HUES48 (cell line): ENCODE measurements at regions not wholly inside any gene's neighbourhood (a gene's known extent, or its start where the extent isn't known, plus 50 kb on each side); places are given as distances from the start of the nearest gene placed in this dataset.

Experiments
- H3K27ac ChIP-seq: one replicate; pipeline ENCODE4 v1.7.0; 2013; ENCODE audit warnings: low read depth, low read length, inconsistent platforms
- H3K27me3 ChIP-seq: 2 replicates; pipeline ENCODE4 v1.6.1; 2013; ENCODE audit warnings: mild to moderate bottlenecking, low read length; ENCODE audit not compliant: control insufficient read depth, insufficient read depth
- H3K36me3 ChIP-seq: 2 replicates; pipeline ENCODE4 v1.6.1; 2013; ENCODE audit warnings: low read length; ENCODE audit not compliant: control insufficient read depth, insufficient read depth
- H3K4me1 ChIP-seq: 2 replicates; pipeline ENCODE4 v1.6.1; 2013; ENCODE audit warnings: mild to moderate bottlenecking, low read length; ENCODE audit not compliant: control insufficient read depth, insufficient read depth
- H3K4me3 ChIP-seq: 2 replicates; pipeline ENCODE4 v1.5.1; 2013; ENCODE audit warnings: mild to moderate bottlenecking, low read depth, low read length
- H3K9ac ChIP-seq: 2 replicates; pipeline ENCODE4 v1.6.1; 2013; ENCODE audit warnings: mild to moderate bottlenecking, low read depth, low read length, moderate library complexity
- H3K9me3 ChIP-seq: 2 replicates; pipeline ENCODE4 v1.6.1; 2013; ENCODE audit warnings: low read length; ENCODE audit not compliant: control insufficient read depth, insufficient read depth

DNA sequence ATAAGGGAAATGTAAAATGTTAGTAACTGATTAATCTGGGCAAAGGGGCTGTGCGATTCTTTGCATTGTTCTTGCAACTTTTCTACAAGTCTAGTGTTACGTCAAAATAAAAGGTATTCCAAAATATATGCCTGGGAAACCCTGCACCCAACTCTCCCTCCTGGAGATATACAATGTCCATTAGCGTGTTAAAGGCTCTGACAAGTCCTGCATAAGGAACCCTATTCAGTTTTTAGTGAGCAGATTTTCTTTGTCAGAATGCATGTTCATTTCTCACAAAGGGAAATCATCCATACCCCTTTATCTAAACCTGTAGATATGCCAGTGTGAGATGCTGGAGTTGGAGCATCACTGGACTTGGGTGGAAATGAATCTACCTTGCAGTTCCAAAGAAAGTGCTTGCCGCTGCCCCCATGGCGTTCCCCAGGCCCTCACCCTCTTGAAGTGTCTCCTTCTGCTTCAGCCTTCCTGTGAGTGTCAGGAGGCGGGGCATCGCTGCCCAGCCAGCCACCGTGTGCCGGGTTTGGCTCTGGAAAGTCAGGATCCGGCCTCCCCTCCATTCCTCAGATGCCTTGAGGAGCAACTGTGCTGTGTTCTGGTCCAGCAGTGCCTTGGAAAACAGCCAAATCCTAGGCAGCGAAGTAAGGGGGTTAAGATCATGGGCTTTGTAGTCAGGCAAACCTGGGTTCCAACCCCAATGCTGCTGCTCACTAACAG, 85.5 kb downstream of the RMI2 start:
- no peak overlapping the region for H3K27ac ChIP-seq
- H3K9ac ChIP-seq, result no peak overlapping the region
- H3K9me3 ChIP-seq, result no peaks in the 10 kb centered on the region
- peaks cover 5% of the 10 kb centered on the region; the same call in 1 of the 2 replicates for H3K4me1 ChIP-seq
- no peaks in the 10 kb centered on the region for H3K36me3 ChIP-seq
- no peaks in the 10 kb centered on the region for H3K27me3 ChIP-seq
- H3K4me3 ChIP-seq, result no peak overlapping the region

DNA sequence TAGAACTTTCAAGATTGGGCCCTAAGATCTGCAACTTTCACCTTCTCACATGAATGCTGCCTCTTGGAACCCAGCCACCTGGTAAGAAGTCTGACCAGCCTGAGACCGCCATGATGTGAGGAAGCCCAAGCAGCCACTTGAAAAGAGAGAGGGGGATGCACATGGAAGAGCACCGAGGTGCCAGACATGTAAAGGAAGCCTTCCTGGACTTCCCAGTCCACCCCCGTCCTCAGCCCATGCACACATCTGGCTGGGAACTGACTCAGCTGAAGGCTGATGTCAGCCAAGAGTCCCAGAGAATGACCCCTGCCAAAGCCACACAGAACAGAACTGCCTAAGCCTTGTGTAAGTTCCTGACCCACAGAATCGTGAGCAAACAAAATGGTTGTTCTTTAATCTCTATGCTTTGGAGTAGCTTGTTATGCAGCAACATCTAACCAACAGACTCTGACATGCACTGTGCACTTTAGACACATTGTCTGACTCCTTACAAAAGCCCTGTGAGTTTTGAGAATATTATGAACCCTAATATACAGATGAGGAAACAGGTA, 86.7 kb downstream of the RMI2 start:
- Histone ChIP-seq H3K27me3 (no peaks in the 10 kb centered on the region), H3K4me1 (peaks cover 5% of the 10 kb centered on the region; the same call in 1 of the 2 replicates), H3K9me3 (no peaks in the 10 kb centered on the region), H3K4me3 (no peak overlapping the region), H3K9ac (no peak overlapping the region), H3K36me3 (no peaks in the 10 kb centered on the region), H3K27ac (no peak overlapping the region)

DNA sequence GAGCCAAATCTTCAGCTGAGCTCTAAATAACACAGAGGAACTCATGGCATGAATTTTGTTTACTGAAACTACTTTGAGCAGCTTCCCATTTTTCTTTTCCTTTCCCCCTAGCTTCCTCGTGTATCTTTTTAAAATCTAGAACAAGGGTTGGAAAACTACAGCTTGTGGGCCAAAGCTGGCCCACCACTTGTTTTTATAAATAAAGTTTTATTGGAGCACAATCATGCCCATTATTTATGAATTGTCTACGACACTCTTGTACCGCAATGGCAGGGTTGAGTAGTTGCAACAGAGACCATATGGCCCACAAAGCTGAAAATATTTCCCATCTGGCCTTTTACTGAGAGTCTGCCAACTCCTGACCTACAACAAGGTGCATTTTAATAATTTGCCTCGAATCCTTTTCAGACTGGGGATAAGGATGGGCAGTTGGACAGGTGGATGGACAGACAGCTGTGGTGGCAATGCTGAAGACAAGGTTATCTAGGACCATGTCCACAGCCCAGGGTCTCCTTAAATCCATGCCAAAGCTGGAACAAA, 87.7 kb downstream of the RMI2 start:
- H3K9me3 ChIP-seq, result no peaks in the 10 kb centered on the region
- no peak overlapping the region for H3K9ac ChIP-seq
- no peak overlapping the region for H3K4me3 ChIP-seq
- H3K4me1 ChIP-seq, result peaks cover 1% of the 10 kb centered on the region; the same call in 1 of the 2 replicates
- no peak overlapping the region for H3K27ac ChIP-seq
- H3K36me3 ChIP-seq, result no peaks in the 10 kb centered on the region
- H3K27me3 ChIP-seq, result no peaks in the 10 kb centered on the region

DNA sequence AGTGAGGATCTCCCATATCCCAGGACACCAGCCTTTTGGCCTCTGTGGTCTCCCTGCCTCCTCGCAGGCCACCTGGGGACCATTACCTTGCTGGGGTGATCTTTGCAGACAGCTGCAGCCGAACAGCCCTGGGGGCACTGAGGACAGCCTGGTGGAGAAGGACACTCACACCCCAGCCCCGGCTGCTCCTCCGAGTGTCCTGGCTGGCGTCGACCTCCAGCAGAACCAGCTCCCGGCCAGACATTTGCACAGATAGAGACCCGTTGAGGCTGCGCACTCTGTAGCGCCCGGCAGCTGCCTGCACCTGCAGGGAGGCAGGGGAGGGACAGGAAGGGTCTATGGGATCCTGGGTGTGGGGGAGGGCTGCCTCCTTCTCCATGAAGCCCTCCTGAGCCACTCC, 90.3 kb downstream of the RMI2 start:
- Histone ChIP-seq H3K4me3 (no peak overlapping the region), H3K36me3 (no peaks in the 10 kb centered on the region), H3K9me3 (no peaks in the 10 kb centered on the region), H3K4me1 (no peaks in the 10 kb centered on the region), H3K27ac (no peak overlapping the region), H3K9ac (no peak overlapping the region), H3K27me3 (no peaks in the 10 kb centered on the region)

DNA sequence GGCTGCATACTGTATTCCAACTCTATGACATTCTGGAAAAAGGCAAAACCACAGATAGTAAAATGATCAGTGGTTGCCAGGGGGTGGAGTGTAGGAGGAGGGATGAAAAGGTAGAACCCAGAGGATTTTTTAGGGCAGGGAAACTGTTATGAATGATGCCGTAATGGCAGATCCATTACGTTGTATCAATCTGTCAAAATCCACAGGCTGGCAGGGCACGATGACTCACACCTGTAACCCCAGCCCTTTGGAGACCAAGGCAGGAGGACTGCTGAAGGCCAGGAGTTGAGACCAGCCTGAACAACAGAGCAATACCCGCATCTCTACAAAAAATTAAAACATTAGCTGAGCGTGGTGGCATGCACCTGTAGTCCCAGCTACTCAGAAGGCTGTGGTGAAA, 91.8 kb downstream of the RMI2 start:
- no peak overlapping the region for H3K9ac ChIP-seq
- no peak overlapping the region for H3K4me3 ChIP-seq
- H3K4me1 ChIP-seq, result no peaks in the 10 kb centered on the region
- no peaks in the 10 kb centered on the region for H3K9me3 ChIP-seq
- H3K36me3 ChIP-seq, result no peaks in the 10 kb centered on the region
- no peaks in the 10 kb centered on the region for H3K27me3 ChIP-seq
- no peak overlapping the region for H3K27ac ChIP-seq

DNA sequence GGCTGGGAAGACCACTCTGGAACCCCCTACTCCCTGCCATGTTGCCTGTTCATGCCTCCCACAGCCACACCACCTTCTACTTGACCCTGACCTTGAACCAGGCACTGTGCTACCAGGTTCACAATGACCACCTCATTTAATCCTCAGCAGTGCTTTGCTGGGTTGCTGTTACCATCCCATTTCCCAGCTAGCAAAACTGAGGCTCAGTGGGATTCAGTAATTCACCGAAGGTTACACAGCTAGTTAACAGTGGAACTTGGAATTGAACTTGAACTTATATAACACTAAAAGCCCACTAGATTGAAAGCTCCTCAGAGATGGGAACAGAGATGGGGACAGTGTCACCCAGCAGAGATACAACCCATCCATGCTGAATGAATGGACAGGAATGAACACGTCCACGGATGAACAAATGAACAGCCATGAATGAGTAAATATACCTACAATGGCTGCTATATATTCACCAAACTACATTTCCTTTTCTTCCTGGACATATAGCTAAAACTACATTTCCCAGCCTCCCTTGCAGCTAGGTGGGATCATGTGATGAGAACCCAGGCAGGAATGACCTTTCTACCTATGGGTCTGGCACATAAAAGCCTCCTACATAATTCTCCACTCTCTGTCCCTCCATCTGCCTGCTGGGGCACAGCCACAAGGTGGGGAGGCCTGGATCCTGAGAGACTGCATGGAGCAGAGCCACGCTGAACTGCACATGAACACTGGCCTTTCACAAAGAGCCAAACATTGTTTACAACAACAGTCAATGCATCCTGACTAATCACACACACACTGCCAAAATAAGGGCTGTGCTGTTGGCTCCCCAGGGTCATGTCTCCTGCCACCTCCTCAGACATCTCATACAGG, 94.8 kb downstream of the RMI2 start:
- Histone ChIP-seq H3K27ac (no peak overlapping the region), H3K9ac (no peak overlapping the region), H3K27me3 (no peaks in the 10 kb centered on the region), H3K9me3 (no peaks in the 10 kb centered on the region), H3K4me3 (no peak overlapping the region), H3K36me3 (no peaks in the 10 kb centered on the region), H3K4me1 (no peaks in the 10 kb centered on the region)

DNA sequence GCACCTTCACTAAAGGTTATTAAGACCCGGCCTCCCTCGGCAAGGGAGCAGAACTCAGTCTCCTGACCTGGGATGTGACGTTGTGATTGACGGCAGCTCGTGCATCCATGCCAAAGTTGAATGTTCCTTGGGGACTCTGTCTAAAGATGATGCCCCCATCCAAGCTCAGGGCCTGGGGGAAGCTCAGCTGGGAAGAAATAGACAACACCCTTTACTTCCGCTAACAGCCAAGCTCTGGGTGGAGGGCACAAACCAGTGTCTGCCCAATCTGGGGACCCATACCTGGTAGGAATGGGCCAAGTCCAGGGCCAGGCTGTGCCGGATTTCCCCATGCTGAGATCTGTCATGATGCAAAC, 95.4 kb downstream of the RMI2 start:
- Histone ChIP-seq H3K36me3 (no peaks in the 10 kb centered on the region), H3K27me3 (no peaks in the 10 kb centered on the region), H3K27ac (no peak overlapping the region), H3K4me1 (no peaks in the 10 kb centered on the region), H3K9me3 (no peaks in the 10 kb centered on the region), H3K9ac (no peak overlapping the region), H3K4me3 (no peak overlapping the region)

DNA sequence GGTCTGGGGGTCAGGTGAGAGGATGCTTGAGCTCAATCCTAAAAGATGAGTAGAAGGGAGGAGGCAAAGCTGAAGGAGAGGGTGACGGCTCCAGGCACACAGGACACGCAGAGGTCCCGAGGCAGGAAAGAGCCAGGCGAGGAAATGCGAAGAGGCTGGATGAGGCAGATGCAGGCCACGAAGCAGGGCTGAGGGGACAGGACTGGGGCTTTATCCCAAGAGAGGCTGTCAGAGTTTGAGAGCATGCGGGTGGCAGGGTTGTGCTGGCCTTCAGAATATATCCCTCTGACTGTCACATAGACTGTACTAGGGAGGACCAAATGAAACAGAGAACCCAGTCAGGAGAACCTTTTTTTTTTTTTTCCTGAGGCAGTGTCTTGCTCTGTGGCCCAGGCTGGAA, 100.2 kb downstream of the RMI2 start:
- Histone ChIP-seq H3K27ac (no peak overlapping the region), H3K4me3 (no peak overlapping the region), H3K9me3 (no peaks in the 10 kb centered on the region), H3K36me3 (no peaks in the 10 kb centered on the region), H3K27me3 (no peaks in the 10 kb centered on the region), H3K9ac (no peak overlapping the region), H3K4me1 (no peaks in the 10 kb centered on the region)

DNA sequence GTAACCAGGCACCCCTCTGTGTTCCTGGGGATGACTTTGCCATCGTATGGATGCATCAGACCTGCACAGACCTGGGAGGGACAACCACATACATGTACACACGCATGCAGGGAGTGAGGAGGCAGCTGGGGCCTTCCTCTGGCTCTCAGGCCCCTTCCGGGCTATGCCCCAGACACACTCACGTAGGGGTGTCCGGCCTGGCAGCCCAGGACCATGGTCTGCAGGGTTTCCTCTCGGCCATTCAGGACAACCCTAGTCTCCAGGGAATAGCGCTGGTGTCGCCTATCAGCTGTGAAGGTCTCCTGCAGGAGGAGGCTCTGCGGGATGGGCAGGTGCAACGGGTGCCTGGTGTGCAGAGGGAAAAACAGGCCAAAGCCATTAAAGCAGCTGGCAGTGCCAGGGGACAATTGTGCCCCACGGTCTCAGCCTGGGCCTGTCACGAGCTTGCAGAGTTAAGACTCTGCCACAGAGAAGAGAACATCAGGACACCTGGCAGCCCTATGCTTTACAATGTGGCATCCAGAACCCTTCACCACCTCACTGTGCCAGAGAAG, 101.4 kb downstream of the RMI2 start:
- Histone ChIP-seq H3K4me3 (no peak overlapping the region), H3K27me3 (no peaks in the 10 kb centered on the region), H3K27ac (no peak overlapping the region), H3K36me3 (no peaks in the 10 kb centered on the region), H3K4me1 (no peaks in the 10 kb centered on the region), H3K9me3 (no peaks in the 10 kb centered on the region), H3K9ac (no peak overlapping the region)

DNA sequence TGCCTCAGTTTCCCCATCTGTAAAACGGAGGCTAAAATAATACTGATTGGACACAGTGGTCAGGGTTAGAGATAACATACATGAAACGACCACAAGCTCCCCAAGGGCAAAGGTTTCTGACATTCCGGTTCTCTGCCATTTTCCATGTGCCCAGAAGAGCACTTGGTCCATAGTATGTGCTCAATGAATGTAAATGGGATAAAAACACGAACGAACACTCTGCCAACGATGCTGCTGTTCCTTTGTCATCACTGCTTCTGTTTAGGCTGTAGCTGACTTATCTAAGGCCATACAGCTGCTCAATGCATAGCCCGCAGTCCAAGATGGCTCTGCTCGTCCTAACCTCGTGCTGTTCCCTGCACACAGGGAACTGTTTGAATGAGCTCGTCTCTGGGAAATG, 102.0 kb downstream of the RMI2 start:
- Histone ChIP-seq H3K9ac (no peak overlapping the region), H3K9me3 (no peaks in the 10 kb centered on the region), H3K4me3 (no peak overlapping the region), H3K4me1 (no peaks in the 10 kb centered on the region), H3K36me3 (no peaks in the 10 kb centered on the region), H3K27ac (no peak overlapping the region), H3K27me3 (no peaks in the 10 kb centered on the region)

DNA sequence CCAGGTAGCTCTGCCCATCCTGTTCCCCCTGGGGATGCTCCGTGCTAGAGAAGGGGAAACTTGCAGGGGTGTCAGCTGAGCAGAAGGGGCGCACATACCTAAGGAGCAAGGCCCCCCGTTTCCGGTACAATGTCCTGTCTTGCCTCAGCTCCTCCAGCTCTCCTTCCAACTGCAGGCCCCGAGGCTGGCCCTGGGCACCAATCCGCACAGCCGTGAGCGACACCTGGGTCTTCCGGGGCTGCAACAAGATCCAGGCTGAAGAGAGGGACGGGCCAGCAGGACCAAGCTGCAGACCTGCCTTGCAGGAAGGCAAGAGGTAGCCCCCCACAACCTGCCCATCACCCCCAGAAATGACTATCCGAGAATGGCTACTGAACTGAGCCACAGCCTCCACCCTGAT, 102.6 kb downstream of the RMI2 start:
- Histone ChIP-seq H3K27me3 (no peaks in the 10 kb centered on the region), H3K9me3 (no peaks in the 10 kb centered on the region), H3K4me3 (no peak overlapping the region), H3K9ac (no peak overlapping the region), H3K4me1 (no peaks in the 10 kb centered on the region), H3K36me3 (no peaks in the 10 kb centered on the region), H3K27ac (no peak overlapping the region)
